Mesenteric fat pad (tissue), 1 donor: ENCODE measurements at regions not wholly inside any gene's neighbourhood (a gene's known extent, or its start where the extent isn't known, plus 50 kb on each side); places are given as distances from the start of the nearest gene placed in this dataset.
"Not testable (repeated sequence)": the region's sequence is repeated elsewhere in the genome, so short reads cannot be mapped to it uniquely, and the experiment has no call there.

Source experiments
- DNase-seq: peaks from one replicate; pipeline ENCODE4 v3.0.0-alpha.2; 2020; ENCODE audit warnings: low spot score
- donor health status: DM: yes; HTN: yes; CAD: no.

DNA sequence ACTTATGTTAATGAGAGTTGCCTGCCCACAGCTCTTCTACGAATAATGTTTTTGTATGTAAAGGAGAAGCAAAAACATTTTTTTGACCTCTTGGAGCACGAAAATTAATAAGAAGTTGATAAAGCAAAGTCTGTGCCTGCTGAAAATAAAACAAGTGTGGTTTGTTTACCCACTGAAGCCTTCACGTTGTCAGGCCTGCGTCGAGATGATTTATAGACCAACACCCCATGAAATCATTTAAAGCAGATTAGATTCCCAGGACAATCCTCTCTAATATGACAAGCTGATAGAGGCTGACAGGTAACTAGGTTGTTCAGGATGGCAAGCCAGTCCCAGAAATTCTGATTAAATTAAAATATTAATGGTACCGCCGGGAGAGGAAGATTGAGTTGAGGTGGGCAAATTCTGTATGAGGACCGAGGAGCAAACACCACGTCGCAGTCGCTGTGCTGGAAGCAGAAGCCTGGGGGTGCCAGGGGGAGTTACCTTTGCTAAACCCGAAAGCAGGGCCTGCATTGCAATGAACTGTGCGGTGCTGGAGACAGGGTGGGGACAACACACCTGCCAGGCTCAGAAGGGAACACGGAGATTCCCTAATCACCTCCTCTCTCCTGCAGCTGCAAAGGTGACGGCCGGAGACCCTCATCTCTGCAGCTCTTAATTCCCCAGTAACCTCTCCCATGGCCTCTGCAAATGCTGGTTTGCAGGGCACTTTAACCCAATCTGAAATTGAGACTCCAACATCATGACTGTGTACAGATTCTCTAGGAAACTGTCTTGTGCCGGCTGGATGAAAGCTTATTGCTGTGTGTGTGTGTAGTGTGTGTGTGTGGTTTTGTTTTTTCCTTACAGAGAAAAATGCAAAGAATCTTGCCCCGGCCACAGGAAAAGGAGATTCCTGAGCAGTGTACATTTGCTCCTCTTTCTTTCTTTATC, 2805.9 kb downstream of the RPIA start:
- not testable (repeated sequence) for DNase-seq

DNA sequence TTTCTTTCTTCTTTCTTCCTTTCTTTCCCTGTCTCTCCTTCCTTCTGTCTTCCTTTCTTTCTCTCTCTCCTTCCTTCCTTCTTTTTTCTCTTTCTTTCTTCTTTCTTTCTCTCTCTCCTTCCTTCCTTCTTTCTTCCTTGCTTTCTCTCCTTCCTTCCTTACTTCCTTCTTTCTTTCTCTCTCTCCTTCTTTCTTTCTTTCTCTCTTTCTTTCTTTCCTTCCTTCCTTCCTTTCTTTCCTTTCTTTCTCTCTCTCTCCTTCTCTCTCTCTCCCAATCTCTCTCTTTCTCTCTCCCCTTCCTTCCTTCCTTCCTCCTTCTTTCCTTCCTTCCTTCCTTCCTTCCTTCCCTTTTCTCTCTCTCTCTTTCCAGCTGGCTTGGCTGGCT, 2806.6 kb downstream of the RPIA start:
- DNase-seq = not testable (repeated sequence)

DNA sequence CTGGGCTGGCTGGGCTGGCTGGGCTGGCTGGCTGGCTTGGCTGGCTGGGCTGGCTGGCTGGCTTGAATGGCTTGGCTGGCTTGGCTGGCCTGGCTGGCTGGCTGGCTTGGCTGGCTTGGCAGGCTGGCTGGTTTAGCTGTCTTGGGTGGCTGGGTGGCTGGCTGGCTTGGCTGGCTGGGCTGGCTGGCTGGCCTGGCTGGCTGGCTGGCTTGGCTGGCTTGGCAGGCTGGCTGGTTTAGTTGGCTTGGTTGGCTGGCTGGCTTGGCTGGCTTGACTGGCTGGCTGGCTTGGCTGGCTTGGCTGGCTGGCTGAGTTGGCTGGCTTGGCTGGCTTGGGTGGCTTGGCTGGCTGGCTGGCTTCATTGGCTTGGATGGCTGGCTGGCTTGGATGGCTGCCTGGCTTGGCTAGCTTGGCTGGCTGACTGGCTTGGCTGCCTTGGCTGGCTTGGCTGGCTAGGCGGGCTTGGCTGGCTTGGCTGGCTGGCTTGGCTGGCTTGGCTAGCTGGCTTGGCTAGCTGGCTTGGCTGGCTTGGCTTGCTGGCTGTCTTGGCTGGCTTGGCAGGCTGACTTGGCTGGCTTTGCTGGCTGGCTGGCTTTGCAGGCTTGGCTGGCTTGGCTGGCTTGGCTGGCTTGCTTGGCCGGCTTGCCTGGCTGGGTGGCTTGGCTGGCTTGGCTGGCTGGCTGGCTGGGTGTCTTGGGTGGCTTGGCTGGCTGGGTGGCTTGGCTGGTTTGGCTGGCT, 2807.2 kb downstream of the RPIA start:
- peak; percentile 92 for DNase-seq

DNA sequence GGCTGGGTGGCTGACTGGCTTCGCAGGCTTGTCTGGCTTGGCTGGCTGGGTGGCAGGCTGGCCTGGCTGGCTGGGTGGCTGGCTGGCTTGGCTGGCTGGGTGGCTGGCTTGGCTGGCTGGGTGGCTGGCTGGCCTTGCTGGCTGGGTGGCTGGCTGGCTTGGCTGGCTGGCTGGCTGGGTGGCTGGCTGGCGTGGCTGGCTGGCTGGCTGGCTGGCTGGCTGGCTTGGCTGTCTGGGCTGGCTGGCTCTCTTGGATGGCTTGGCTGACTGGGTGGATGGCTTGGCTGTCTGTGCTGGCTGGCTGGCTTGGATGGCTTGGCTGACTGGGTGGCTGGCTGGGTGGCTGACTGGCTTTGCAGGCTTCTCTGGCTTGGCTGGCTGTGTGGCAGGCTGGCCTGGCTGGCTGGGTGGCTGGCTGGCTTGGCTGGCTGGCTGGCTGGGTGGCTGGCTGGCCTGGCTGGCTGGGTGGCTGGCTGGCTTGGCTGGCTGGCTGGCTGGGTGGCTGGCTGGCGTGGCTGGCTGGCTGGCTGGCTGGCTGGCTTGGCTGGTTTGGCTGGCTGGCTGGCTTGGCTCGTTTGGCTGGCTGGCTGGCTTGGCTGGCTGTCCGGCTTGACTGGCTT, 2808.1 kb downstream of the RPIA start:
- DNase-seq = peak; percentile 89

DNA sequence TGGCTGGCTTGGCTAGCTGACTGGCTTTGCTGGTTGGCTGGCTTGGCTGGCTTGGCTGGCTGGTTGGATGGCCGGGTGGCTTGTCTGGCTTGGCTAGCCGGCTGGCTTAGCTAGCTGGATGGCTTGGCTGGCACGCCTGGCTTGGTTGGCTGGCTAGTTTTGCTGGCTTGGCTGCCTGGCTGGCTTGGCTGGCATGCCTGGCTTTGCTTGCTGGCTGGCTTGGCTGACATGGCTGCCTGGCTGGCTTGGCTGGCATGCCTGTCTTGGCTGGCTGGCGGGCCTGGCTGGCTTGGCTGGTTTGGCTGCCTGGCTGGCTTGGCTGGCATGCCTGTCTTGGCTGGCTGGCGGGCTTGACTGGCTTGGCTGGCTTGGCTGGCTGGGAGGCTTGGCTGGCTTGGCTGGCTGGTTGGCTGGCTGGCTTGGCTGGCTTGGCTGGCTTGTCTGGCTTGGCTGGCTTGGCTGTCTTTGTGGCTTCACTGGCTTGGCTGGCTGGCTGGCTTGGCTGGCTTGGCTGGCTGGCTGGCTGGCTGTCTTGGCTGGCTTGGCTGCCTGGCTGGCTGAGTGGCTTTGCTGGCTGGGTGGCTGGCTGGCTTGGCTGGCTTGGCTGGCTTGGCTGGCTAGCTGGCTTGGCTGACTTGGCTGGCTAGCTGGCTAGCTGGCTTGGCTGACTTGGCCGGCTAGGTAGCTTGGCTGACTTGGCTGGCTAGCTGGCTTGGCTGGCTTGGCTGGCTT, 2808.9 kb downstream of the RPIA start:
- DNase-seq = peak; percentile 89

DNA sequence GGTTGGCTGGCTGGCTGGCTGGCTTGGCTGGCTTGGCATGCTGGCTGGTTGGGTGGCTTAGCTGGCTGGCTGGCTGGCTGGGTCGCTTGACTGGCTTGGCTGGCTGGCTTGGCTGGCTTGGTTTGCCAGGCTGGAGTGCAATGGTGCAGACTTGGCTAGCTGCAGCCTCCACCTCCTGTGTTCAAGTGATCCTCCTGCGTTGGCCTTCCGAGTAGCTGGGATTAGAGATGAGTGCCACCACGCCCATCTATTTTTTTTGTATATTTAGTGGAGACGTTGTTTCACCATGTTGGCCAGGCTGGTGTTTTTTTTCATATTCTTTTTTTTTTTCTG, 2809.5 kb downstream of the RPIA start:
- DNase-seq = not testable (repeated sequence)

DNA sequence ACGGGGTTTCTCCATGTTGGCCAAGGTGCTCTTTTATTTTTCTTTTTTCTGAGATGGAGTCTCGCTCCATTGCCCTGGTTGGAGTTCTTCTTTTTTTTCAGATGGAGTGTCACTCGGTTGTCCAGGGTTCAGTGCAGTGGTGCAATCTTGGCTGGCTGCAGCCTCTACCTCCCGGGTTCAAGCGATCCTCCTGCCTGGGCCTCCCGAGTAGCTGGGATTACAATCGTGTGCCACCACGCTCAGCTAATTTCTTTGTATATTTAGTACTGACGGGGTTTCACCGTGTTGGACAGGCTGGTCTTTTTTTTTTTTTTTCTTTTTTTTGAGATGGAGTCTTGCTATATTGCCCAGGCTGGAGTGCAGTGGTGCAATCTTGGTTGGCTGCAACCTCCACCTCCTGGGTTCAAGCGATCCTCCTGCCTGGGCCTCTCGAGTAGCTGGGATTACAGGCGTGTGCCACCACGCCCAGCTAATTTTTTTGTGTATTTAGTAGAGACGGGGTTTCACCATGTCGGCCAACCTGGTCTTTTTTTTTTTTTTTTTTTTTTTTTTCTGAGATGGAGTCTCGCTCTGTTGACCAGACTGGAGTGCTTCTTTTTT, 2810.1 kb downstream of the RPIA start:
- not testable (repeated sequence) for DNase-seq

DNA sequence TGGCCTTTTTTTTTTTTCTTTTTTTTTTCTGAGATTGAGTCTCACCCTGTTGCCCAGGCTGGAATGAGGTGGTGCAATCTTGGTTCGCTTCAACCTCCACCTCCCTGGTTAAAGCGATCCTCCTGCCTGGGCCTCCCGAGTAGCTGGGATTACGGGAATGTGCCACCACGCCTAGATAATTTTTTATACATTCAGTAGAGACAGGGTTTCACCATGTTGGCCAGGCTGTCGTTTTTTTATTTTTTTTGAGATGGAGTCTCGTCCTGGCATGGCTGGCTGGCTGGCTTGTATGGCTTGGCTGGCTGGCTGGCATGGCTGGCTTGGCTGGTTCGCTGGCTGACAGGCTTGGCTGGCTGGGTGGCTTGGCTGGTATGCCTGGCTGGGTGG, 2812.1 kb downstream of the RPIA start:
- not testable (repeated sequence) for DNase-seq

DNA sequence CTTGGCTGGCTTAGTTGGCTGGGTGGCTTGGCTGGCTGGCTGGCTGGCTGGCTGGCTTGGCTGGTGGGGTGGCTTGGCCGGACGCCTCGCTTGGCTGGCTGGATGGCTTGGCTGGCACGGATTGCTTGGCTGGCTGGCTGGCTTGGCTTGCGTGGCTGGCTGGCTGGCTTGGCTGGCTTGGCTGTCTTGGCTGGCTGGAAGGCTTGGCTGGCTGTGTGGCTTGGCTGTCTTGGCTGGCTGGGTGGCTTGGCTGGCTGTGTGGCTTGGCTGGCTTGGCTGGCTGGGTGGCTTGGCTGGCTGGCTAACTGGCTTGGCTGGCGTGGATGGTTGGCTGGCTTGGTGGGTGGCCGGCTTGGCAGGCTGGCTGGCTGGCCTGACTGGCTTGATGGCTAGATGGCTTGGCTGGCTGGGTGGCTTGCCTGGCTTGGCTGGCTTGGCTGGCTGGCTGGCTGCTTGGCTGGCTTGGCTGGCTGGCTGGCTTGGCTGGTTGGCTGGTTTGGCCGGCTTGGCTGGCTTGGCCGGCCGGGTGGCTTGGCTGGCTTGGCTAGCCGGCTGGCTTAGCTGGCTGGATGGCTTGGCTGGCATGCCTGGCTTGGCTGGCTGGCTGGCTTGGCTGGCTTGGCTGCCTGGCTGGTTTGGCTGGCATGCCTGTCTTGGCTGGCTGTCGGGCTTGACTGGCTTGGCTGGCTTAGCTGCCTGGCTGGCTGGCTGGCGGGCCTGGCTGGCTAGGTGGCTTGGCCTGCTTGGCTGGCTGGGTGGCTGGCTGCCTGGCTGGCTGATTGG, 2812.7 kb downstream of the RPIA start:
- DNase-seq = not testable (repeated sequence)

DNA sequence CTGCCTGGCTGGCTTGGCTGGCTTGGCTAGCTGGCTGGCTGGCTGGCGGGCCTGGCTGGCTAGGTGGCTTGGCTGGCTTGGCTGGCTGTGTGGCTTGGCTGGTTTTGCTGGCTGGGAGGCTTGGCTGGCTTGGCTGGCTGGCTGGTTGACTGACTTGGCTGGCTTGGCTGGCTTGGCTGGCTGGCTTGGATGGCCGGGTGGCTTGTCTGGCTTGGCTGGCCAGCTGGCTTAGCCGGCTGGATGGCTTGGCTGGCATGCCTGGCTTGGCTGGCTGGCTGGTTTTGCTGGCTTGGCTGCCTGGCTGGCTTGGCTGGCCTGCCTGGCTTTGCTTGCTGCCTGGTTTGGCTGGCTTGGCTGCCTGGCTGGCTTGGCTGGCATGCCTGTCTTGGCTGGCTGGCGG, 2817.3 kb downstream of the RPIA start:
- not testable (repeated sequence) for DNase-seq

DNA sequence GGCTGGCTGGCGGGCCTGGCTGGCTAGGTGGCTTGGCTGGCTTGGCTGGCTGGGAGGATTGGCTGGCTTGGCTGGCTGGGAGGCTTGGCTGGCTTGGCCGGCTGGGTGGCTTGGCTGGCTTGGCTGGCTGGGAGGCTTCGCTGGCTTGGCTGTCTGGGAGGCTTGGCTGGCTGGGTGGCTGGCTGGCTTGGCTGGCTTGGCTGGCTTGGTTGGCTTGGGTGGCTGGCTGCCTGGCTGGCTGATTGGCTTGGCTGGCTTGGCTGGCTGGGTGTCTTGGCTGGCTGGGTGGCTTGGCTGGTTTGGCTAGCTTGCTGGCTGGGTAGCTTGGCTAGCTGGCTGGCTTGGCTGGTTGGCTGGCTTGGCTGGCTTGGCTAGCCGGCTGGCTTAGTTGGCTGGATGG, 2817.8 kb downstream of the RPIA start:
- DNase-seq = not testable (repeated sequence)

DNA sequence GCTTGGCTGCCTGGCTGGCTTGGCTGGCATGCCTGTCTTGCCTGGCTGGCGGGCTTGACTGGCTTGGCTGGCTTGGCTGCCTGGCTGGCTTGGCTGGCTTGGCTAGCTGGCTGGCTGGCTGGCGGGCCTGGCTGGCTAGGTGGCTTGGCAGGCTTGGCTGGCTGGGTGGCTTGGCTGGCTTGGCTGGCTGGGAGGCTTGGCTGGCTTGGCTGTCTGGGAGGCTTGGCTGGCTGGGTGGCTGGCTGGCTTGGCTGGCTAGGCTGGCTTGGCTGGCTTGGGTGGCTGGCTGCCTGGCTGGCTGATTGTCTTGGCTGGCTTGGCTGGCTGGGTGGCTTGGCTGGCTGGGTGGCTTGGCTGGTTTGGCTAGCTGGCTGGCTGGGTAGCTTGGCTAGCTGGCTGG, 2819.7 kb downstream of the RPIA start:
- DNase-seq = not testable (repeated sequence)

DNA sequence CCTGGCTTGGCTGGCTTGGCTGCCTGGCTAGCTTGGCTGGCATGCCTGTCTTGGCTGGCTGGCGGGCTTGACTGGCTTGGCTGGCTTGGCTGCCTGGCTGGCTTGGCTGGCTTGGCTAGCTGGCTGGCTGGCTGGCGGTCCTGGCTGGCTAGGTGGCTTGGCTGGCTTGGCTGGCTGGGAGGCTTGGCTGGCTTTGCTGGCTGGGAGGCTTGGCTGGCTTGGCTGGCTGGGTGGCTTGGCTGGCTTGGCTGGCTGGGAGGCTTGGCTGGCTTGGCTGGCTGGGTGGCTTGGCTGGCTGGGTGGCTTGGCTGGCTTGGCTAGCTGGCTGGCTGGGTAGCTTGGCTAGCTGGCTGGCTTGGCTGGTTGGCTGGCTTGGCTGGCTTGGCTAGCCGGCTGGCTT, 2824.5 kb downstream of the RPIA start:
- not testable (repeated sequence) for DNase-seq

DNA sequence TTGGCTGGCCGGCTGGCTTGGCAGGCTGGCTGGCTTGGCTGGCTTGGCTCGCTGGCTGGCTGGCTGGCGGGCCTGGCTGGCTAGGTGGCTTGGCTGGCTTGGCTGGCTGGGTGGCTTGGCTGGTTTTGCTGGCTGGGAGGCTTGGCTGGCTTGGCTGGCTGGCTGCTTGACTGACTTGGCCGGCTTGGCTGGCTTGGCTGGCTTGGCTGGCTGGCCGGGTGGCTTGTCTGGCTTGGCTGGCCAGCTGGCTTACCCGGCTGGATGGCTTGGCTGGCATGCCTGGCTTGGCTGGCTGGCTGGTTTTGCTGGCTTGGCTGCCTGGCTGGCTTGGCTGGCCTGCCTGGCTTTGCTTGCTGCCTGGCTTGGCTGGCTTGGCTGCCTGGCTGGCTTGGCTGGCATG, 2825.2 kb downstream of the RPIA start:
- DNase-seq = not testable (repeated sequence)

DNA sequence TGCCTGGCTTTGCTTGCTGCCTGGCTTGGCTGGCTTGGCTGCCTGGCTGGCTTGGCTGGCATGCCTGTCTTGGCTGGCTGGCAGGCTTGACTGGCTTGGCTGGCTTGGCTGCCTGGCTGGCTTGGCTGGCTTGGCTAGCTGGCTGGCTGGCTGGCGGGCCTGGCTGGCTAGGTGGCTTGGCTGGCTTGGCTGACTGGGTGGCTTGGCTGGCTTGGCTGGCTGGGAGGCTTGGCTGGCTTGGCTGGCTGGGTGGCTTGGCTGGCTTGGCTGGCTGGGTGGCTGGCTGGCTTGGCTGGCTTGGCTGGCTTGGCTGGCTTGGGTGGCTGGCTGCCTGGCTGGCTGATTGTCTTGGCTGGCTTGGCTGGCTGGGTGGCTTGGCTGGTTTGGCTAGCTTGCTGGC, 2826.4 kb downstream of the RPIA start:
- peak; percentile 69 for DNase-seq

DNA sequence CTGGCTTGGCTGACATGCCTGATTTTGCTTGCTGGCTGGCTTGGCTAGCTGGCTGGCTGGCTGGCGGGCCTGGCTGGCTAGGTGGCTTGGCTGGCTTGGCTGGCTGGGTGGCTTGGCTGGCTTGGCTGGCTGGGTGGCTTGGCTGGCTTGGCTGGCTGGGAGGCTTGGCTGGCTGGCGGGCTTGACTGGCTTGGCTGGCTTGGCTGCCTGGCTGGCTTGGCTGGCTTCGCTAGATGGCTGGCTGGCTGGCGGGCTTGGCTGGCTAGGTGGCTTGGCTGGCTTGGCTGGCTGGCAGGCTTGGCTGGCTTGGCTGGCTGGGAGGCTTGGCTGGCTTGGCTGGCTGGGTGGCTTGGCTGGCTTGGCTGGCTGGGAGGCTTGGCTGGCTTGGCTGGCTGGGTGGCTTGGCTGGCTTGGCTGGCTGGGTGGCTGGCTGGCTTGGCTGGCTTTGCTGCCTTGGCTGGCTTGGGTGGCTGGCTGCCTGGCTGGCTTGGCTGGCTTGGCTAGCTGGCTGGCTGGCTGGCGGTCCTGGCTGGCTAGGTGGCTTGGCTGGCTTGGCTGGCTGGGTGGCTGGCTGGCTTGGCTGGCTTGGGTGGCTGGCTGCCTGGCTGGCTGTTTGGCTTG, 2827.0 kb downstream of the RPIA start:
- peak; percentile 24 for DNase-seq

DNA sequence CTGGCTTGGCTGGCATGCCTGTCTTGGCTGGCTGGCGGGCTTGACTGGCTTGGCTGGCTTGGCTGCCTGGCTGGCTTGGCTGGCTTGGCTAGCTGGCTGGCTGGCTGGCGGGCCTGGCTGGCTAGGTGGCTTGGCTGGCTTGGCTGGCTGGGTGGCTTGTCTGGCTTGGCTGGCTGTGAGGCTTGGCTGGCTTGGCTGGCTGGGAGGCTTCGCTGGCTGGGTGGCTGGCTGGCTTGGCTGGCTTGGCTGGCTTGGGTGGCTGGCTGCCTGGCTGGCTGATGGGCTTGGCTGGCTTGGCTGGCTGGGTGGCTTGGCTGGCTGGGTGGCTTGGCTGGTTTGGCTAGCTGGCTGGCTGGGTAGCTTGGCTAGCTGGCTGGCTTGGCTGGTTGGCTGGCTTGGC, 2827.9 kb downstream of the RPIA start:
- not testable (repeated sequence) for DNase-seq

DNA sequence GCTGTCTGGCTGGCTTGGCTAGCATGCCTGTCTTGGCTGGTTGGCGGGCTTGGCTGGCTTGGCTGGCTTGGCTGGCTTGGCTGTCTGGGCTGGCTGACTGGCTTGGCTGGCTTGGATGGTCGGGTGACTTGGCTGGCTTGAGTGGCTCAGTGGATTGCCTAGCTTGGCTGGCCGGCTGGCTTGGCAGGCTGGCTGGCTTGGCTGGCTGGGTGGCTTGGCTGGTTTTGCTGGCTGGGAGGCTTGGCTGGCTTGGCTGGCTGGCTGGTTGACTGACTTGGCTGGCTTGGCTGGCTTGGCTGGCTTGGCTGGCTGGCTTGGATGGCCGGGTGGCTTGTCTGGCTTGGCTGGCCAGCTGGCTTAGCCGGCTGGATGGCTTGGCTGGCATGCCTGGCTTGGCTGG, 2828.4 kb downstream of the RPIA start:
- not testable (repeated sequence) for DNase-seq

DNA sequence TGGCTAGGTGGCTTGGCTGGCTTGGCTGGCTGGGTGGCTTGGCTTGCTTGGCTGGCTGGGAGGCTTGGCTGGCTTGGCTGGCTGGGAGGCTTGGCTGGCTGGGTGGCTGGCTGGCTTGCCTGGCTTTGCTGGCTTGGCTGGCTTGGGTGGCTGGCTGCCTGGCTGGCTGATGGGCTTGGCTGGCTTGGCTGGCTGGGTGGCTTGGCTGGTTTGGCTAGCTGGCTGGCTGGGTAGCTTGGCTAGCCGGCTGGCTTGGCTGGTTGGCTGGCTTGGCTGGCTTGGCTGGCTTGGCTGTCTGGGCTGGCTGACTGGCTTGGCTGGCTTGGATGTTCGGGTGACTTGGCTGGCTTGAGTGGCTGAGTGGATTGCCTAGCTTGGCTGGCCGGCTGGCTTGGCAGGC, 2829.1 kb downstream of the RPIA start:
- DNase-seq = not testable (repeated sequence)
